ENCODE measurements at regions not wholly inside any gene's neighbourhood (a gene's known extent, or its start where the extent isn't known, plus 50 kb on each side); places are given as distances from the start of the nearest gene placed in this dataset.

GRCh38 chr3:139117883-139118760 is 73.4 kb upstream of the PRR23C start (continued):
- TF ChIP-seq ZNF449 (CRISPR knock-in tag; IDR thresholded peaks at IDR 0.05) = no peak

- H3K9ac ChIP-seq (ENCODE audit: insufficient read depth in 1 of 2, low read depth in 2 of 2, low read length in 2 of 2) = no peak overlapping the region
- CTCF ChIA-PET (ENCODE audit: low intra/inter-chr PET ratio) = no interaction called here
- FAIRE-seq (no peak), DNase-seq (ENCODE audit: extremely low read depth in 1 of 4, low spot score in 3 of 4) (no peak), ATAC-seq (no peak)
- intact Hi-C loops (cut with micrococcal nuclease) (no loop called here), in situ Hi-C loops (cut with MboI) (no loop called here)
- no peak overlapping the region for H3K27ac ChIP-seq (ENCODE audit: extremely low read depth, low read depth, low read length)
- H2AFZ ChIP-seq (ENCODE audit: low read depth, low read length) = no peak overlapping the region
- no peaks in the 10 kb centered on the region for H3K9me1 ChIP-seq (ENCODE audit: control insufficient read depth, insufficient read depth, low read length)
- H3K36me3 ChIP-seq (ENCODE audit: control insufficient read depth, insufficient read depth, low read length) = no peaks in the 10 kb centered on the region
- peaks cover 23 to 35% of the 10 kb centered on the region in 2 experiments for H3K4me1 ChIP-seq (replicated peaks in 1 of 2; ENCODE audit: control insufficient read depth in 2 of 2, insufficient read depth in 2 of 2, low read length in 2 of 2)
- H3K4me3 ChIP-seq = no peak overlapping the region
- H3K79me2 ChIP-seq (ENCODE audit: control insufficient read depth, insufficient read depth, low read length) = no peaks in the 10 kb centered on the region
- H3K27me3 ChIP-seq (ENCODE audit: control insufficient read depth in 2 of 2, insufficient read depth in 2 of 2, low read length in 2 of 2) = no peaks in the 10 kb centered on the region
- no peak overlapping the region for H3K4me2 ChIP-seq (ENCODE audit: insufficient read depth, low read length)
- POLR2A ChIA-PET = no interaction called here
- 59% methylated on average over 4 of the region's 4 CpGs for WGBS (ENCODE audit: insufficient coverage, low coverage, missing lambda C conversion rate)
- H3K9me3 ChIP-seq (replicated peaks; ENCODE audit: control insufficient read depth, insufficient read depth, low read depth, low read length) = no peaks in the 10 kb centered on the region
- no peaks in the 10 kb centered on the region for H4K20me1 ChIP-seq (replicated peaks; ENCODE audit: control insufficient read depth, insufficient read depth, low read length)
- BruUV-seq (replicated peaks) = no TSS peak
- TF ChIP-seq ZNF23 (CRISPR knock-in tag; IDR thresholded peaks at IDR 0.05) (no peak), ZBTB11 (CRISPR knock-in tag; IDR thresholded peaks at IDR 0.05) (no peak), KAT2B (IDR thresholded peaks at IDR 0.05; ENCODE audit: low read depth, low read length) (no peak), CHCHD3 (CRISPR knock-in tag; IDR thresholded peaks at IDR 0.05) (no peak), MBD1 (CRISPR knock-in tag; IDR thresholded peaks at IDR 0.05) (no peak), LARP7 (IDR thresholded peaks at IDR 0.05) (no peak), BCL6 (CRISPR knock-in tag; IDR thresholded peaks at IDR 0.05) (no peak), POLR2B (IDR thresholded peaks at IDR 0.05; ENCODE audit: low read depth, partially characterized antibody) (no peak)
These were observed 74.1 kb upstream of the PRR23C start for GRCh38 chr3:139118835-139119234.
